Thyroid gland (tissue), 4 donors: ENCODE measurements at regions not wholly inside any gene's neighbourhood (a gene's known extent, or its start where the extent isn't known, plus 50 kb on each side); places are given as distances from the start of the nearest gene placed in this dataset.

Experiments used
- POLR2A ChIP-seq, 2 donors: fragments of 450-650 bp; IDR thresholded peaks; one replicate each; pipeline ENCODE4 v1.6.1; 2017; ENCODE audit warnings: antibody characterized with exemption in 2 of 2, mild to moderate bottlenecking in 2 of 2, moderate library complexity in 1 of 2
- TF ChIP-seq, protein P1 (sequence below), 6 experiments: fragments of 200-600 bp in 3 of 6; fragments of 450-650 bp in 3 of 6; sonication (generic) in 3 of 6; IDR thresholded peaks; one replicate each; pipeline ENCODE4 v1.5.1; 2016 to 2019; ENCODE audit warnings: antibody characterized with exemption in 6 of 6, mild to moderate bottlenecking in 2 of 6, inconsistent platforms in 1 of 6, moderate library complexity in 1 of 6

DNA sequence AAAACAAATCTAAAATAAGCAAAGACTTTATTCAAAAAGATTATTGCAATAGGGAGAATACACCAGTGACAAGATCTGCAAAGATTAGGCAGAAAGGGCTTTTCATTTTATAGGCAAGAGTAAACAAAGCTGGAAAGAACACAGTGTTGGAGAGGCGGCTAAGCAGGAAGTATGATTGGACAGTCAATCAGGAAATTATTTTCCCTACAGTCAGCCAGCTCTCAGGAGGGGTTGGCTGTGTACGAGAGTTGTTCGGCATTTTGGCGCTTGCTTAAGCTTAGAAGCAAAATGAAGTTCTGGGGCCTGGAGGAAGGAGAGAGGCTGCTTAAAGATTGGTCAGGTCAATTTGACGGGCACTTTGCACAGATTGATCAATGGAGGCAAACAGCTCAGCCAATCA lies 1030.5 kb downstream of the TLE4 start:
- TF ChIP-seq, protein P1, sequence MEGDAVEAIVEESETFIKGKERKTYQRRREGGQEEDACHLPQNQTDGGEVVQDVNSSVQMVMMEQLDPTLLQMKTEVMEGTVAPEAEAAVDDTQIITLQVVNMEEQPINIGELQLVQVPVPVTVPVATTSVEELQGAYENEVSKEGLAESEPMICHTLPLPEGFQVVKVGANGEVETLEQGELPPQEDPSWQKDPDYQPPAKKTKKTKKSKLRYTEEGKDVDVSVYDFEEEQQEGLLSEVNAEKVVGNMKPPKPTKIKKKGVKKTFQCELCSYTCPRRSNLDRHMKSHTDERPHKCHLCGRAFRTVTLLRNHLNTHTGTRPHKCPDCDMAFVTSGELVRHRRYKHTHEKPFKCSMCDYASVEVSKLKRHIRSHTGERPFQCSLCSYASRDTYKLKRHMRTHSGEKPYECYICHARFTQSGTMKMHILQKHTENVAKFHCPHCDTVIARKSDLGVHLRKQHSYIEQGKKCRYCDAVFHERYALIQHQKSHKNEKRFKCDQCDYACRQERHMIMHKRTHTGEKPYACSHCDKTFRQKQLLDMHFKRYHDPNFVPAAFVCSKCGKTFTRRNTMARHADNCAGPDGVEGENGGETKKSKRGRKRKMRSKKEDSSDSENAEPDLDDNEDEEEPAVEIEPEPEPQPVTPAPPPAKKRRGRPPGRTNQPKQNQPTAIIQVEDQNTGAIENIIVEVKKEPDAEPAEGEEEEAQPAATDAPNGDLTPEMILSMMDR (IDR thresholded peaks at IDR 0.05), result no peak
- TF ChIP-seq POLR2A (IDR thresholded peaks at IDR 0.05), result no peak
